DMS79 (cell line): ENCODE measurements at regions not wholly inside any gene's neighbourhood (a gene's known extent, or its start where the extent isn't known, plus 50 kb on each side); places are given as distances from the start of the nearest gene placed in this dataset.

ENCODE experiments used
- DNase-seq: peaks from one replicate; lab custom pipeline; 2025; lab: John Stamatoyannopoulos, UW

DNA sequence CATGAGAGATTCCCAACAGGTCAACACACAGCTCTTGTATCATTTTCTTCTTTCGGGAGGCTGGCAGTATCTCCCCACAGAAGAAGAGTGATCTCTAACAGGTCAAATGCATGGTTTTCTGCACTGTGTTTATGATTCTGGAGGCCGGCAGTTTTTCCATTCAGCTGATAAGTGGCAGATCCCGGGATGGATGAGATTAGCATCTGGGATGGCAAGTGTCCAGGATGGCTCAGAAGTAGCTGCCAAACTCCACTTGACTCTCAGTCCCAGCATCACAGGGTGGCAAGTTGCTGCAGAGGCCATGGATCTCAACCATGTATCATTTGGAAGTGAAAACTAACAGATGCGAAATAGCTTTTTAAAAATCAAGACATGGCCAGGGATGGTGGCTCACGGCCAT is 97.8 kb upstream of the SLC44A1 start:
- no peak for DNase-seq

DNA sequence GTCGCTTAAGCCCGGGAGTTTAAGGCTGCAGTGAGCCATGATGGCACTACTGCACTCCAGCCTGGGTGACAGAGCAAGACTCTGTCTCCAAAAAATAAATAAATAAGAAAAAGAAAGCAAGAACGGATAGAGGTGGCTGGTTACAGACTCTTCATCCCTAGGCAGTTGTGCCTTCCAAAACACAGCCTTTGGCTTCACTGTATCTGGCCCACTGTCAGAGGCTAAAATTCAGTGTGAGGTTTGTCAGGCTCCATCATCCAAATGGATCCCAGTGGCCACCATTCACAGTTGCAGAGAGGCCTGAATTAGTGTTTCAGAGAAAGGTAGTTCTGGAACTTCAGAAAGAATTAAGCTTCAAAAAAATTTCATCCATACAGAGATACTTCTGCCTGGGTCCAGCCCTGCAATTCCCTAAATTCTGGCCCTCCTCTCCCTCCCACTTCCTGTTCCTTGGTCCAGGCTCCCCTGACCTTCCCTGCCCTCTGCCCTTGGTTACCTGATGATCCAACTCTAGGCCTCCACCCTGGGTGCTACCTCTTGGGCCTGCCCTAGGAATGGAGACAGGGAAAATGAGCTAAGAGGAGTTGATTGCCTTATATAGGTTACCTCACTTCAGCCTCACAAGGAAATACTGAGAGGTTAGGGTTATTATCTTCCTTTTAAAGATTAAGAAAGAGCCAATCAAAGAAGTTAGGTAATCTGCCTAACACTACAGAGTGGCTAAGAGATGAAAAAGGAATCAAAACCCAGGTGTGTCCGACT is 97.2 kb upstream of the SLC44A1 start:
- DNase-seq = no peak

DNA sequence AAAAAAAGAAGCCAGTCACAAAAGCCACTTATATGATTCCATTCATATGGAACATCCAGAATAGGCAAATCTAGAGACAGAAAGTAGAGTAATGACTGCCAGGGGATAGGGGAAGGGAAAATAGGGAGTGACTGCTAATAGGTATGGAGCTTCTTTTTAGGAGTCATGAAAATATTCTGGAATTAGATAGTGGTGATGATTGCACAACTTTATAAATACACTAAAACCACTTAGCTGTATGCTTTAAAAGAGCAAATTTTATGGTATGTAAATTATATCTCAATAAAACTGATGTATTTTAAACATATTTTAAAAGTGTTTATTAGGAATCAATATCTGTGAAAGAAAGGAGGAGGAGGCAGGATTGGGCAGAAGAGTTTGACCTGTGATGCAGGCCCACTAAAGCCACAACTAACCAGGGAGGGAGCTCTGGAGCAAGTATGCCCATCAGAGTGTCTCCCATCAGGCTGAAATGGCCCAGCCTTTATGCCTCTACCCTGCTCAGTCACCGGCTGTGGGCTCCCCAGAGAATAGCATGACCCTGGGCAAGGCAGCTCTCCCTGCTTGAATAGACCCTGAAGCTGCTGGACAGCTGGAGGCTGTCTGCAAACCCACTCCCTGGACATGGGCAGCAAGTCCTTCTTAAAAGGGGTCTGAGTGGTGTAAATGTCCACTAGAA is 96.0 kb upstream of the SLC44A1 start:
- no peak for DNase-seq

DNA sequence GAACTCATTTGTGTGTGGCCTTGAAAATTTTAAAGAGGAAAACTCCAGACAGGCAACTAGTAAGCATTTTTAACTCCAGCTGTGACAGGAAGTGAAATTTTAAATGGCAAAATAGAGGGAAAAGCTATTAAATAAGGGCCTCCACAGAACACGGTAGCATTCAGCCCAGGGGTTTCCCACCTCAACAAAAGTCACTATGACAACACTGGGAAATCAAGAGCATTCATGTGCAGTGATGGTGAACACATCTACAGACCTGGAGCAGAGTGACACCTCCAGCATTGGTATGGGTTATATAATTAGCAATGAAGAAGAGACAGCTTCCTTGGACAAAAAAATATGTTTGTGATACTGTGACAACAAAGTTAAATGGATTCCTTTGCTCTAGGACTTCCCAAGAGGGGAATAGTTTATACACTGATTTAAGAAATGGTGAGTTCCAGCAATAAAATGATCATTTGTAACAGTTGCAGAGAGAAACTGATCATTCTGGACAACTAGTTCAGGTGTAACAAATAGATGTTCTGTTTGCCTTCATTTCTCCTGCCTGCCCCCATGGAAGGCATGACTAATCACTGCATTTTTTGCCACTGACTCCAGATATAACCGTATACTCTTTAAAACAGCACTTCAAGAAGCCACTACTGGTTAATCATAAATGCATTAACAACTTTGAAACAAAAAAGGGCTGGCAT is 93.3 kb upstream of the SLC44A1 start:
- no peak for DNase-seq

DNA sequence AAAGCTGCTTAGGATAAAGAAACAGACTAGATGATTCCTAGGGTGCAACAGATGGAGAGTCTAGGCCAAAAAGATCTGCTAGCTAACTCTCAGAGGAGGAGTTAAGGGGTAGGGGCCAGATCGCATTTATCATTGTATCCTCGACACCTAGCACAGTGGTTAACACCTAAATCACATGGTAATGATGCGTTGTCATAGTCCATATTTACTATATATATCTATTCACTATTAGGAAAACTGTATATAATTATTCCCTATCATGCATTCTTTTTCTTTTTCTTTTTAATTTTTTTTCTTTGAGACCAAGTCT is 92.8 kb upstream of the SLC44A1 start:
- no peak for DNase-seq

DNA sequence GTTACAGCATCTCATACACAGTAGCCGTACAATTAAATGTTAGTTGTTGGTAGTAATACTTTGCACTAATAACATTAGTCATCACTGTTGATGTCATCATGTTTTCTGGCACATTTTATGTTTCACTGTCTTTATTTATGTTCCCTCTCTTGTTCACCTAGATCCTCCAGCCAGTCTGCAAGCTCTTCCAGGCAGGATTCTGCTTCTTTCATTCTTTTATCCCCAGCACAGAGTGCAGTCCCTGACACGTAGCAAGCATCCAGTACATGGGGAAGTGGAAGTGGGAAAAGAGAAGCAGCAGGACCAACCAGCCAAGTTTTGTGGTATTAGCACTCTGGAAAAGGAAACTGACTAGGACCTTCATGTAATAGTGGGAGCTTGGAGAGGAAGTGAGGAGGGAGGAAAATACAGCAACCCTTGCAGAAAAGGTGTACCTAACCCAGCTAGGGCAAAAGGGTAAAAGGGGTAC is 89.7 kb upstream of the SLC44A1 start:
- DNase-seq = no peak

DNA sequence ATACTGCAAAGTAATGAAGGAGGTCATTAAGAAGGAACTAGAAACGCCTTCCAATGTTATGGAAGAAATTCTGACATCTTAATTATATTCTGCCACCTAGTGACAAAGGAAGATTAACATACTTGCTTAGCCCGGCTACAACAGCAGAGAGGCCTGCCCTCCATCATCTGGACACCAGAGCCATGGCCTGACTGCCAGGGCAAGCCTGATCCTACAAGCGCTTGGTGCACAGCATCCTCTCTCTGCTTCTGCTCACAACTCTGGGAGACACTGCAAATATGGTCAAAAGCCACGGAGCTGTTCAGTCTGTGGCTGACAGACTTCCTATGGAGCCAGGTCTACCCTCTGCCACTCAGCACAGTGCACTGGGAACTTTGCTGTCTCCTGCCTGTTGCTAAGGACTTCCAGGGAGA is 87.3 kb upstream of the SLC44A1 start:
- peak; percentile 4 for DNase-seq

DNA sequence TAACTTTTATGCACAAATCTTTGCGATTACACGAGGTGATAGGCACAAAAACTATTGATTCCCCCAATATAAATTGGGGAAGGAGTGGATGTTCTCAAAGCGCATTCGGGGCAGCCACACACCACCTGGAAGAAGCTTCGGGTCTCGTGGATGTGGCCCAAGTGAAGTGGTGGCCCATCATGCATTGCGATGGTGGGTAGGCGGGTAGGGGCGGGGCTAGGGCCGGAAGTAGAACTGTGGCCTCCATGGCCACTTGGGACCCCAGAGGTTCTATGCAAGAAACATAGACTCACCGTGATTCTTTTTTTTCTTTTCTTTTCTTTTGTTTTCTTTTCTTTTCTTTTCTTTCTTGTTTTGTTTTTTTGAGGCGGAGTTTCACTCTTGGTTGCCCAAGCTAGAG is 86.4 kb upstream of the SLC44A1 start:
- no peak for DNase-seq

DNA sequence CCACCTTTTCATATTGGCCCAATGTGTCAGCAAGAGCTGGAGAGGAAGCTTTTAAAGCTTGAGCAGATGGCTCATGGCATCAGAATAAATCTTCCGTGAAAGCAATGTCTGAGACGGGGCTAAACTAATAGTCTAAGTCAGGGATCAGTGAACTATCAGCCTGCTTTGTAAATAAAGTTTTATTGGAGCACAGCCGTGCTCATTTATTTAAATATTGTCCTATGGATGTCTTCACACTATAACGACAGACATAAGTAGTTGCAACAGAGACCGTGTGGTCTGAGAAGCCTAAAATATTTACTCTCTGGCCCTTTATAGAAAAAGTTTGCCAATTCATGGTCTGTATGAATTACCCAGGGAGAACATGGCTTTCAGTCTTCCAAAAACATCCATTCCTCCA is 85.6 kb upstream of the SLC44A1 start:
- DNase-seq = no peak

DNA sequence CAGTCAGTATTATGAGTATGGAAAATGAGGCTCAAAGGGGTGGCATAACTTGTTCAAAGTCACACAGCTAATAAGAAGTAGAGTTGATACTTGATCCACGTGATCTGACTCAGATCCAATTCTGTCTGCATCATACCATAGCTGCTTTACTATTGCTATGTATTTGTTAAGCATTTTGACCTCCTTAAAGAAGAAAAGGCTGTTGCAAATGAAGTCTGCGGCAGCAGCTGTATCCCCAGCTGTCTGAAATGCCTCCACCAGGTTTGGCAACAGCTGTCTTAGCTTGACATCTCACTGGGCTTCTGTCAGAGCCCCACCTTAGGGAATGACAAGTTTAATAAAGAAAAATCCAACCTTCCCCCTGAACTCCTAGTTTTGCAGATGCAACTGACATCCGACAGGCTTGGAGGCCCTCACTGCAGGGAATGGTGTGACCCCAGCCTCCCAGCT is 75.6 kb upstream of the SLC44A1 start:
- DNase-seq = no peak

DNA sequence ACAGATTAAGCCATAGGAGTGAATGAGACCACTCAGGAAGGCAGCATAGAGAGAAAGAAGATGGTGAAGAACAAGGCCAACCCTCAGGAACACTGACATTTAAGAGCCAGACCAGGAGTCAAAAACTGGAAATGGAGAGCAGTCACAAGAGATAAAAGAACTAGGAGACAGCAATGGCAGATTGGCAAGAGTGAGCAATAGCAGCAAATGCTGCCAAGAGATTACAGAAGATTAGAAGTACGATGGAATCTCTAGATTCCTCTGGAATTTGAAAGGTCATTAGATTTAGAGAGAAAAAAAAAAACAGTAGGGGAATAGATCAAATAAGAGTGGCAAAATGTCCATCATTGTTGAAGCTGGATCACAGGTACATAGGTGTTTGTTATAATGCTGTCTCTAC is 73.4 kb upstream of the SLC44A1 start:
- no peak for DNase-seq

DNA sequence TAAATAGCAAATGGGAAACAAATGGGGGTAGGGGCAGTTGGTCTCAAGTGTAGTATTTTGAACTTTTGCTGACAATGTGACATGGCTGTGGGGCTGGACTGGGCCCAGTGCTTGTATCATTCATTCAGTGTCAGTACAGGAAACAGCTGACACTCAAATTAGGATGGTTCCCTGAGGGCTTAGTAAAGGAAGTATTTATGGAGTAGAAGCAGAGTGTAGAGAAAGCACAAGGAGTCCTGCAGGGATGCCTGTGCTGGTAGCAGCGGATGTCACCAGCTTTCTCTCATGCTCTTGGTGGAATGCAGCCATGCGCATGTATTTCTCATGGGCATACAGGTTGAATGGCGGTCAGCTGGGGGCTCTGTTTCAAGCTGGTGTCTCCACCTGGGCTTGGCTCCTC is 72.9 kb upstream of the SLC44A1 start:
- no peak for DNase-seq

DNA sequence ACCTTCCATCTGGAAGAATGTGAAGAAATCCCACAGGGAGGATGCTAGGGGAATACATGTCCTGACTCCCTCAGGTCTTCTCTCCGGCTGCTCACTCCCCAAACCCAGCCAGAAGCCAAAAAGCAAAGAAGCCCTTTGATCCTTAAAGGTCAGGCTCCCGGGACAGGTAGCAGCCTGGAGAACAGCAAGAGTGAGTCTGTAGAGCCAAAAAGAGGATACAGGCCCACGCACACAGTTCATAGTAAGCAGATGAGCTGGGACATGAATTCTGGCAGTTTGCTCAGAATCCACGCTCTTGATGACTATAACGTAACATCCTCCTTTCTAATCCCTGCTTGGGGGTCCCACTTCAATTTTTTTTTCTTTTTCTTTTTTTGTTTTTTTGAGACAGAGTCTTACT is 72.0 kb upstream of the SLC44A1 start:
- DNase-seq = no peak

DNA sequence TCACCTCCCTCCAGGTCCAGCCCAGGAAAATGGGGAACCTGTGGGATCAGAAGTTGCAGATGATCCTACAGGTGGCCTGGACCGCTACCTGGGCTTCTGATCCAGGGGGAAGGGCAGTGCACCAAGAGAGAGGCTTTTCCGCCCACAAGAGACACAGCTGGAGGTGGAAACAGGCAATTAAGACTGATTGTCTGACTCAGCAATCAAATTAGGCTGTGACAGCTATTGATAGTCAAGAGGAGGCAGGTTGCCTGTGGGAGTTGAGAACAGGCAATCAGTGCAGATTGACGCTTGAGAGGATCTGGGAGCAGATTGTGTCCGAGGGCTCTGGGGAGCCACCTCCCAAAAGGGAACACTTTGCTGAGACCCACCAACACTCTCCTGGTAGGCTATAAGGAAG is 71.1 kb upstream of the SLC44A1 start:
- DNase-seq = no peak

DNA sequence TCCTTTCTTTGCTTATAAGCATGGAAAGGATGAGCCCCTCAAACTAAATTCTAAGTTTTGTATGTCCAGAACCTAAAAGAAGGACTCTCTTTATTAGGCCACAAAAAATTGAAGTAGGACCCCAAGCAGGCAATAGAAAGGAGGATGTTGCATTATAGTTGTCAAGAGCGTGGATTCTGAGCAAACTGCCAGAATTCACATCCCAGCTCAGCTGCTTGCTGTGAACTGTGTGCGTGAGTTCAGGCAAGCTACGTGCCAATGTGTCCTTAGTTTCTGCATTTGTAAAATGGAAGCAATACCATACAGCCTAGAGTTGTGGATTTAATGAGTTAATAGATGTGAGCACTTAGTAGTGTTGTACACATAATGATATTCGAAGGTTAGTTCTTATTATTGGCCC is 70.6 kb upstream of the SLC44A1 start:
- DNase-seq = no peak

DNA sequence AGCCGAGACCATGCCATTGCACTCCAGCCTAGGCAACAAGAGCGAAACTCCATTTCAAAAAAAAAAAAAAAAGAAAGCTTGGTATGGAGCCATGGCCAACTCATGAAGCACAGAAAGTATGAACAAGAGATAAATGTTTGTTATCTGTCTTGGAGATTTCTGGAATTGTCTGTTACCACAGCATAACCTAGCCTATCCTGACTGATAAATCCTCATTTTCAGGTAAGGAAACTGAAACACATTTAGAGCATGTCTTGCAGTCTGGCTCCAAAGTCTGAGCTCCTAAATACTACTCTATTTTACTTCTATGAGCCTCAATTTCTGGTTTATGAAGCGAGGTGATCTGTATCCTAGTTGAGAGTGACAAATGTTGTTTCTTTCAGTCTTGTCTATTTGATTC is 68.3 kb upstream of the SLC44A1 start:
- DNase-seq = no peak

DNA sequence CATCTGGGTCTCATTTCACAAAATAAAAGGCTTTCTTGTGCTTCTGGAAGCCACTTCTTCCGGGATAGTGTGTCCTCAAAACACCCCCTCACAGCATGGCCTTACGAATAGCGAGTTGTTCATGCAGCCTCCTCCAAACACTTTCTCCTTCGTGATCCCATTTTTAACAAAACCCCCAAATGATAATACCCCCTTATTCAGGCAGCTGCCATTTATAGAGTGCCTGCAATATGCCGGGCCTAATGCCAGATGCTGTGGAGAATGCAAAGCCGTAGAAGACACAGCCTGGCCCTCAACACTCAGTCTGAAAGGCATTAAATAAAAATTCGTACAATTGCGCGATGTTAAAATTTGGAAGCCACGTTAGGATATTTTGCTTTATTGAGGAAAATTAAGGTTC is 66.4 kb upstream of the SLC44A1 start:
- no peak for DNase-seq

DNA sequence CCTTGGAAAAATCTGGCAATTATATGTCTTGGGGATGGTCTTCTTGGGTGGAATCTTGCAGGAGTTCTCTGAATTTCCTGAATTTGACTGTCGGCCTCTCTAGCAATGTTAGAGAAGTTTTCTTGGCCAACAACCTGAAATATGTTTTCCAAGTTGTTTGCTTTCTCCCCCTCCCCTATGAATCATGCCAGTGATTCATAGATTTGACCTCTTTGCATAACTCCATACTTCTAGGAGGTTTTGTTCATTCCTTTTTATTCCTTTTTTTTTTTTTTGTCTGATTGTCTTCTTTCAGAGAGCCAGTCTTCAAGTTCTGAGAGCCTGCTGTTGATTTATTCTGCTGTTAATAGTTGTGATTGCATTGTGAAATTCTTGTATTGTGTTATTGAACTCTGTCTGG is 56.7 kb upstream of the SLC44A1 start:
- DNase-seq = no peak

DNA sequence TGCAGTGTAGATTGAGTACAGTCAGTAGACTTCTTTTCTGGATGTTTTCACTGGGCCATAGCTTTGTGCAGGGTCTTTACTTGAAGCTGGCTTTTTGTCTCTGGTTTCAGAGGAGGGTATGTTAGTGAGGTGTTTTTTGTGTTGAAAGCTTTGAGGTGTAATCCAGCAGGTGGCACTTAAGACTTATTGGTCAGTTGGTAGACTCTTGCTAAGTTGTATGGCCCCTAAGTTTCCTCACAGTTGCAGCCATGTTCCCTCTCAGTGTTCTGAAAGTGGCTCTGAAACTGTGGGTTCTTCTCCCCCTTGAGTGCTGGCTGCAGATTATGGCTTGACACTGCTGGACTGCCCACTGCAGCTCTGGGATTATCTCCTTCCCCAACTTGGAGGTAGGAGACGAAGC is 55.7 kb upstream of the SLC44A1 start:
- DNase-seq = no peak

DNA sequence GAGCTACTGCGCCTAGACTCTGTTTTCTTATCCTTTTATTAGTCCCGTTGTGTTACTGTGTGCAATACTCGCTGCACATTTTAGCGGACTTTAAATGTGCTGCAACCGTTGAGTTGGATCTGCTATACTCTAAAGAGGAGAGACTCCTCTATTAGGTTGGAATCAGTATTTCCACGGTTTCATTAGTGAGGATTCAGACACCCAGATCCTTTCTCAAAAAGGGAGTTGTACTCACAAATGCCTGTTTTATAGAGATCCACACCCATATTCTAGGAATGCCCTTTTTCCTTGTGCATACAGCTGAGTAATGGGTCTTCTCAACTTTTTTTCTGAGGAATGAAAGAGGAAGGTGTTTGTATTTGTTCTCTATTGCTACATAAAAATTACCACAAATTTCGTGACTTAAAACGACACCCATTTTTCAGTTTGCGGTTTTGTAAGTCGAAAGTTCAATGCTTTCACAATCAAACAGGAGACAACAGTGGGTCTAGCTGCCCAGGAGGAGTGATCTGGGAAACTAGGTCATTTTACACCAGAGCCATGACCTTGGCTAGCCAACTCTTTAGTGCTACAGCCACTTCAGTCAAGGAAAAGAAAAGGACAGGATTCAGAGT is 52.8 kb upstream of the SLC44A1 start:
- DNase-seq = no peak

DNA sequence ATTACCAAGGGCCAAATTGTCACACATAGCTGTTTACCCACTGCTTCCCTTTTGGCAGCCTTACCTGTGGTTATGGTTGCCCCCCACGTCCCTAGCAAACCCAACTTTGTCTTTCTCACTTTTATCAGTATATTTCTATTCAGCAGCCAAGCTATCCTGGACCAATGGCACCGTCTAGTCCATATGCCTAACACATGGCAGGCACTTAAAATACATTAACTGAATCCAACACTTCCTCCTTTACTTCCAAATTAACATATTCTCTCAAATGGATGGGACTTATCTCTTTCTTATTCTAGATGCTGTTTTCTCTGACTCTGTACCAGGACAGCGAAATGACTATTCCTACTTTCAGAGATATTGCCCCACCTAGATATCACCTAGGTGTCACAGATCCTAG is 50.9 kb upstream of the SLC44A1 start:
- no peak for DNase-seq

DNA sequence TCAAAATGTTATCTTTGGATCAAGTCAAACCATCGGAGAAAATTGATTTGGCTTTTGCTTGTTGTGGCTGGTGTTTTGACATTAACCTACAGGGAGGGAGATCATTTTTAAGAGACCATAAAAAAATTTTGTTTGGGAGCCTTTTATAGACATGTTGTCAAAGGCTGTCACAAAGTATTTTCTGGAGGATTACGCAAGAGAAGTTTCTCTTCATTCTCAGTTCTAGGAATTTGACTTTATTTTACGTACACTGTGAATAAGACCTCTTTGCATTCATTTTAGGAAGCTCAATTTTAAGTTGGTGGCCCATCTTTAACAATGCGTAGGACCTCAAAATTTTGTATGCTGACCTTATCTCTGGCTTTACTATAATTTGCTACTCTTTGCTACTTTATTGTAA is 50.2 kb upstream of the SLC44A1 start:
- DNase-seq = no peak
